GM19467 (cell line): ENCODE measurements at regions not wholly inside any gene's neighbourhood (a gene's known extent, or its start where the extent isn't known, plus 50 kb on each side); places are given as distances from the start of the nearest gene placed in this dataset.
"Not testable (repeated sequence)": the region's sequence is repeated elsewhere in the genome, so short reads cannot be mapped to it uniquely, and the experiment has no call there.

Experiments used
- ATAC-seq: cut with Tn5 transposase; IDR thresholded peaks from one replicate; pipeline ENCODE4 v1.9.1; 2021; ENCODE audit warnings: mild to moderate bottlenecking, moderate library complexity; ENCODE audit not compliant: unreplicated experiment

DNA sequence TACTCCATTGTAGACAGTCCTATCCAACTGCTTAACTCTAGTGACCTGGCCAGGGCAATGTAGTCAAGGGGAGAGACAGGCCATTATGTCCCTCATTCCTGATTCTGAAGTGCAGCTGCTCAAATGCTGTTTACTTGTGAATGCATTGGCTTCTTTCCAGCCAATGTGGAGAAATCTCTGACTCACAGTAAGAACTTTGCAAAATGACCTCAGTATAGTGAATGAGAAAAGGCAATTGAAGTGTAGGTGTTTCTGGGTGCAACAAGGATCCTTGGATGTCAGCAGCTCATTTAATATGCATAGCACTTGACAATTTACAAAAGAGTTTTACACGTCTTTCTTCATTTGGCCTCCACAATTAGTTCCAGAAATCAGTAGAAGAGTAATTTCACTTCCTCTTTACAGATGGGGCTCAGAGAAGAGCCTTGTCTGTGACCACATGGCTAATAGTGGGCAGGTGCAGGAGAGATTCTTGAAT lies 367.2 kb downstream of the OSTF1 start:
- peak; percentile 98 for ATAC-seq

DNA sequence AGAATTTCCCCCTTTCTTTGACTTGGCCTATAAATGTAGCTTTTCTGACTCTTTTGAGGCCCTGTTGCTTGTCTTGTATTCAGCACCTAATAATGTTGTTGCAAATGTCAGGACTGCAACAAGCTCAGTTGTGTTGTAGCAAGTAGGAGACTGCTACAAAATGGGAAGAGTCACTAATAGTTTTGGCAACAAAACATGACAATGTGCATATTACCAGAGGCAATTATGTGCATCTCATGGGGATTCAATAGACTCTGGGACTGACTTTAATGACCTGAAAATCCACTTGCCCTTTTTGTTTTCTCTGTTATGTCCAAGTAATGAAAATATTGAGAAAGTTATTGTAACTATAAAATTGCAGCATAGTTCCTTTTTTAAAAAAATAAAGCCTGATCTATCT lies 368.4 kb downstream of the OSTF1 start:
- no peak for ATAC-seq

DNA sequence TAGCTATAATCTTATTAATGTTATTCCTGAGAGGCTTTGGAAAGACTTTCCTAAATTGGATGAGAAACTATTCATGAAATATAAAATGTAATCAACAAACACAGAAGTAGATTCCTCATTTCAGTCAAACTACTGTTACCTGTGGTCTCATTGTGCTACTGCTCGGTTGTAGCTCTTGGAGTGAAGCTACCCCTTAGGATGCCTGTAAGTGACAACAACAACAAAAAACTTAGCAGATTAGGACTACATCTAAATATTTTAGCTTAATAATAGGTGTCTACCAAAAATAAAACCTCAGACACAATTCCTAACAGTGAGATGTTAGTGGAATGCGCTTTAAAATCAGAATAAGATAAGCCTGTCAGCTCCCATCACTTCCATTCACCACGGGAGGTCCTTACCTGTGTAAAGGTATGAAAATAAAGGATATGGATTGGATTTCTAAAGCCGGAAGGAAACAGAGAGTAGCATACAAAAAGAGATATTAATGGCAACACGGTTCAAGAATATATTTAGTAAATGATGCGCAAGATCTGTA lies 369.2 kb downstream of the OSTF1 start:
- ATAC-seq = no peak

DNA sequence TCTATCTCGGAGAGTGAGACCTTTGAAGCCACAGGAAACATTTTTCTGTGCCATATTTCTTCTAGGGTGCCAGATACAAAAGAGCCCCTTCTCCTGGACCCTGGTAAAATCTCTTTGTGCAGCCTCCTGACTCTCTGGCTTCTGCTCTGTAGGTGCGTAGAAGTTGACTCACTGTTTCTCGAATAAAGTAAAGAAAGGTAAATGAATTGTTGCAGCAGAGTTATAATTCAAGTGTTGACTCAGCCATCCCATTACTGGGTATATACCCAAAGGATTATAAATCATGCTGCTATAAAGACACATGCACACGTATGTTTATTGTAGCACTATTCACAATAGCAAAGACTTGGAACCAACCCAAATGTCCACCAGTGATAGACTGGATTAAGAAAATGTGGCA lies 371.0 kb downstream of the OSTF1 start:
- not testable (repeated sequence) for ATAC-seq

DNA sequence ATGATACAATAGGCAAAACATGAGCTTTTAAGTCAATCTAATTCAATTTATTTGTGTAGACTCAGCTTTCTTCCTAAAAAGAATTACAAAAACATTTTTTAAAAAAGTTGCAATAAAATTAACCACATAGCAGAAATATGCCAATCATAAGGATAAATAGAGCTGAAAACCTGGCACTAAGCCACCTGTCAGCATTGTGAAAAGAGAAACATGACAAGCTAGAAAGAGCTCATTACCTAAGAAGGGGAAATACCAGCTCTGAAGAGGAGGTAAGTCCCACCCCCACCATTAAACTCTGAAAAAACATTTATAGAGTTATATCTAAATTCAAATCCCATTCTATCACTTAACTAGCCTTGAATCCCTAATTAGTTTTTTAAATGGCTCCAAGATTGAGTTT lies 372.9 kb downstream of the OSTF1 start:
- ATAC-seq = no peak

DNA sequence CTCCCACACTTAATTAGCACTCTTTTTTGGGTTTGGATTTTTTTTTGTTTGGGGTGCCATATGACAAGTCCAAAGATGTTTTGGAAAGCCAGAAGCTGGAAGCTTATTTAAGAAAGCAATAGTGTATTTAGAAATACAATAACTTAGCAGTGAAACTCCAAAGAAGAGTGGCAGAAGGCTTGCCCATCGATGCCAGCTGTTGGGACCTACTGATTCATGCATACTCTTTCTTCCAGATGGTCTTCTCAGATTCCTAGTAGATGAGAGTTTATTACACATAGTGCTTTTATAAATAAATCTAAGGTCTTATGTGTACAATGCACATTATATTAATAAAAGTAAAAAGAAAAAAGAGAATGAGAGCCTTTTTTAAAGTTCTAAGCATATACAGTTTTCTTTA lies 374.6 kb downstream of the OSTF1 start:
- ATAC-seq = no peak

DNA sequence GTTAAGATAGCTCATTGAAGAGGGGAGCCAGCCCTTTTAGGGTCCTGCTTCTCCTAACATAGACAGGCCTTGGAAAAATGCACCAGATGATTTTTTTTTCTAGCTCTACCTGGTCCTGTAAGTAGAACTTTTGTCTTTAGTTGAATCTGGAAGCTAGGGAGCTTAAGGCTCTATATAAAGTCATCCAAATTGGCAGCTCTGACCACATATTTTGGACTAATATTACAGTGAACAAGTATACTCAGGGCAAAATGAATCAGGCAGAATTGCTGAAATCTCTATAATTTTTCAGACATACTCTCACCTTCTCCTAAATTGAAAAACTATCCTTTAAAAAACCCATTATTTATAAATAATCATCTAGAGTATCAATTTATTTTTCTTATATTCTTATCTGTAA lies 375.6 kb downstream of the OSTF1 start:
- ATAC-seq = no peak

DNA sequence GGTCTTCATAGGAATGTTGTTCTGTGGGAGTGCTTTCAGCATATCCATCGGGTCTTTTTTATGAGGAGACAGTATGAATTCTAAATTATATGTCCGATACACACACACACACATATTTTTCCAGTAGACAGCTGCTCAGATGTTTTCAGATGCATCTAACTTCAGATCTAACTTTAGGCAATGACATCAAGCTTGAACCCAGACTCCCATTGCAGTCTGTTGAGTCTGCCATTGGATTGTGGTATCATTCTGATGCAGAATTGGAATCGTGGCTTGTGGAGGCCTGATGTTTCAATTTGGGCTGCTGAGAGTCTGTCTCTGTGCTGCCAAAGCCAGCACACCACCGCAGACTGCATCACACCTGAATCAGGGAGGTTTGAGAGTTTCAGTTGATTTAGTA lies 376.4 kb downstream of the OSTF1 start:
- ATAC-seq = no peak

DNA sequence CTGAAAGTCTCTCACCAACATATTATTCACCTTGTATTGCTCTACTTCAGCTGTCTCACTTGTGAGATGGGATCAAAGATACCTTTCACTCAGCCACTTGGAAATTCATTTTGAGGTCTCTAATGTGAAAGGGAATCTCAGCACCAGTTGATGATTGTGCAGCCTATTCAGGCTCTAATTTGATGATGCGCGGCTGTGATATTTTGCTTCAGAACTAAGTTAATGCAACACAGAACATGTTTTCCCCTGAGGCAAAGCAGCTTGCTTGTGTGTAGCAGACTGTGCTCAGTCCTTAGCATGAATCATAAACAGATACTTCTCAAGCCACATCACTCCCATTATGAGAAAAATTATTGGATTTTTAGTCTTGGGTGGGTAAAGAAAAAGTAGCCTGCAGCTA lies 378.8 kb downstream of the OSTF1 start:
- ATAC-seq = no peak

DNA sequence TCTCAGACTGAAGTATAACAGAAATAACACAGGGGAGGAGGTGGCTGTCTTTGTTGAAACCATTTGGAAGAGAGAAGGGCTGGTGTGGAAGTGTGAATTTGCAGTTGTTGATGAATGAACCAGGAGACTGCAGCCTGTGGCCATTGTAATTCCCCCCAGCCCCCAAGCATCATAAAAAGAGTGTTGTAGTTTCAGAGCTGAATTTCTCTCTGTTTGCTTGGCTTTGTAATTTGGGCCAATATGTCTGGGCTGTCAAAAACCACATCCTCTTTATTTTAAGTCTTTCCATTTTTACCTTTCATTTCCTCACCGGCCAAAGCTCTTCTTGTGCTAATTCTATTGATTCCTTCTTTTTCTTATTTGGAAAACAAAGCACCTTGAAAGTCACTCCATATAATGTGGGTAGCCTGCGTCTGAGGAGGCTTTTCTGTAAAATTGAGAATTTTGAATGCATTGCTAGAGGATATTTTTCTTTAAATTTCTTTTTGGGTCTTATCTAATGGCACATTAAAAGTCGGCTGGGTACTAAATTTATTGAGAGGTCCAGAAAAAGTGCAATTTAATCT lies 383.3 kb downstream of the OSTF1 start:
- no peak for ATAC-seq

DNA sequence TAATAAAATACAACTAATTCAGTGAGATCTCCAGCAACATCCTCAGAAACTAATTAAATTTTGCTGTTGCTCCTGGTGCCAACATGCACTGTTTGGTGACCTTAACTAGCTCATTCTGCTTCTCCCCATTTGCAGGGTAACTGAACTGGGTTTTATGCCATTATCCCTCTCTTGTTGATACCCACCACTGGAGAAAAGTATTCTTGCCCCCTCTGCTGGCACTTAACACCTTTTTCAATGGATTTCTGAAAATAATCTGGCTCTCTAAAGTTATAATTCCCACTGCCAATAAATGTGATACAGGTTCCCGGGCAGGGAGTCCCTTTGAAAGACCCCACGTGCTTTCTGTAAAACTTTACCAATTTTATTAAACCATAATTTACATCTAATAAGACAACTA lies 394.3 kb downstream of the OSTF1 start:
- ATAC-seq = no peak

DNA sequence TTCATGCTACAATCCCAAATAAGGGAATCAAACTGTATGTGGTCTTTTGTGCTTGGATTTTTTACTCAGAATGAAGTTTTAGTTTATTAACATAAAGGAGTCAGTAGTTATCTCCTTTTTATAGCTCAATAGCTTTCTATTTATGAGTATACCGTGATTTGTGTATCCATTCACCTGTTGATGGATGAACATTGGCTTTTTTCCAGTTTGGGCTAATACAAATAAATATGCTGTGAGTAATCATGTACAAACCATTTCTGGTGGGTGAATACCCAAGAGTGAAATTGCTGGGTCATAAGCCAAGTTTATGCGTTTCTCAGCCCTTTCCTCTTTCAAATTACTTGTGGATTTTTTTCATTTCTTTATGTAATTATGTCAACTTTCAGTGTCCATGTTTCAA lies 395.3 kb downstream of the OSTF1 start:
- no peak for ATAC-seq

DNA sequence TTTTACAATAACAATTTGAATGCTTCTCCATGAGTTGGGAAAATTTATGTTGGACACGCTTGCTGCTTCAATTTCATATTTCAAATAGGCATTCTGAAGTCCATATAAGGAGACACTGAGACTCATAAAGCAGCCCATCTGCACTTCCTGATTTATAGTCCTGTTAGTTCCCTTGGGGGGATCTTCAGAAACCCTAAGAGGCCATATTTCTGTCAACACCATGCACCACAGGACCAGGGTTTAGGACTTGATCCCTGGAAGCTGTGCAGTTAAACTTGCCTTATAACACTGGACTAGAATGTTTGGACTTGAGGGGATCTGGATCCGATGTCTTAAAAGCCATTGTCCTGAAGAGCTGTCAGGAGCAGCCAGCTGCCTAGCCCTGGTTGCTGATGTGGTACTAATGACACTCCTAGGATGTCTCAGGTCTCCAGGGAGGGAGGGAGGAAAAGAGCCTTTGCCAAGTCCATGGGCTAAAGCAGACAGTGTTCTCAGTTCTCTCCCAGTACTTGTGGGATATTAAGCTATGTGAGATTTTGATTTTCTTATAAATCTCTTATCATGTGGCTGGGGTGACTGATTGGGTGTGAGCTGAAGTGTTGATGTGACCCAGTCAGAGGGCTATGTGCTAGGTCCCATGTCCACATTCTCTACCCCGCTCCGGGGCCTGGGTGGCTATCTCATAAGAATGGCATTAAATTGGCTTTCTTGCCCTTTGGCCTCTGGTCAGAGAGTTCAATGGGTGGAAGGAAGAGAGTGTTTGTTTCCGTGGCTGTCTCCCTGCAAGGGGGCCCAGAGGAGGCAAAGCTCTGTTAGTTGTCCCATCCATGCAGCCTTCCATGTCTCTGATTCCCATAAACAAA lies 399.8 kb downstream of the OSTF1 start:
- no peak for ATAC-seq

DNA sequence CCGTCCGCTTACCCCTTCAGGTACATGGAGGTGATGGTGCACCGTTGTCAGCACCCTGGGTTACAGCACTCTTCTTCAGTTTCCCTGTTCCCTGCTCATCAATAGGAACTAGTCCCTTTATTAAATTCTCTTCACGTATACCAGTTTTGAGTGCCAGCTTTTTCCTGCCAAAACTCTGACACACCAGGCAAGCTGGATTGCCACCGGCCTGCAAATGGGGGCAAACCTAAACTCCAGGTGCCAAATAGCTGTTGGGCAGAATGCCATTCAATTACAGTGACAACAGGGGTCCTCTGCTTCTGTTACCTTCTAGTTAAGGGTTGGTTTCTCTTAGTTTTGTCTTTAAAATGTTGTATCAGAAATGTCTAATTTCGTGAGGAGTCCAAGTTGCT lies 400.4 kb downstream of the OSTF1 start:
- ATAC-seq = no peak

DNA sequence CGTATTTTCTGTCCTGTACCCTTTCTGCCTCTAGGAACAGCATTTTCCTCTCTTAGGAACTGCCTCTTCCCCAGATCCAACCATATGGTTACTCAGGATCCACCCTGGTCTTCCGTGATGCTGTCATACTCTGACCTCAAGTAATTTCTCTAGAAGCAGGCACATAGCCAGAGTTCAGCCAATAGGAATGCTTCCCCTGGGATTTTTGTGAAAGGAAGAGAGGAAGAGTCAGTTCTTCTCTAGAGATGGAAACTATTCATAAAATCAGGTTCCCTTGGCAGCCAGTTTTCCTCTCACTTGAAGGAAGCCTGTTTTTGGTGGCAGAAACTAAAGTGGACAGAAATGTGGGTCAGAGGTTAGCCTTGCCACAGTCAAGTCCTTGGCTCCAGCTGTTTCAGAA lies 400.1 kb upstream of the PCSK5 start:
- no peak for ATAC-seq

DNA sequence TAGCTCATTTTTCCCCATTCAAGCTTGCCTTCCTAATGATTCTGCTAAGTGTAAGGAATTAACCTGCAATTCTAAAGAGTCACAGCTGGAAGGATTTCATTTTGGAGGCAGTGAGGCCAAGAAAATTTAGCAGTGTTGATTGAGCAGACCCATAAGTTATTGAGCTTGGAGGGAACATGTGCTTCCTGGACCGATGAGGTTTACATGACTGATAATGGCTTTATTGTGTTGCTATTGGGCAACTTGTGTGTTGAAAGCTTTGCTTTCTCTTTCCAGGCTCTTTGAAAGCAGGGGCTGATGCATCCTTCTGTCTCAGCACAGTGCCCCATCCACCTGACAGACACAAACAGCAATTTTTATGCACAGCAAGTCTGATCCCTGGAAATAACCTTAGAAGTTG lies 398.9 kb upstream of the PCSK5 start:
- no peak for ATAC-seq

DNA sequence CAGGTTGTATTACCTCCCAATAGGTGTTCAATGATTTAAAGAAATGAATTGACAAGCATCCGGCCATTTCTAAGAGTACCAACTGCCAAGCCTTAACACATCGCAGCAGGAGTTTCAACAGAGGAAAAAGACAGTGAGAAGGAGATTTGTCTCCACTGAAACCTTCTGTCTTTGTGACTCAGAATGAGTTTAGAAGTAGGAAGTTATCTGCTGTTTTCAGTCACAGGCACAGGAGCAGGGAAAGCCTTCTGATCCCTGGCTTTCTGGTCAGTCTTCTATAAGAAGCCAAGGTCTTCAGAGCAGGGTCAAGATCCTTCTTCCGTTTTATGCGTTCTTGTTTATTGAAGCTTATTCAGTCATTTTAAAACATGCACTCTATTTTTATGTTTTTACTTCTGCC lies 390.7 kb upstream of the PCSK5 start:
- ATAC-seq = no peak

DNA sequence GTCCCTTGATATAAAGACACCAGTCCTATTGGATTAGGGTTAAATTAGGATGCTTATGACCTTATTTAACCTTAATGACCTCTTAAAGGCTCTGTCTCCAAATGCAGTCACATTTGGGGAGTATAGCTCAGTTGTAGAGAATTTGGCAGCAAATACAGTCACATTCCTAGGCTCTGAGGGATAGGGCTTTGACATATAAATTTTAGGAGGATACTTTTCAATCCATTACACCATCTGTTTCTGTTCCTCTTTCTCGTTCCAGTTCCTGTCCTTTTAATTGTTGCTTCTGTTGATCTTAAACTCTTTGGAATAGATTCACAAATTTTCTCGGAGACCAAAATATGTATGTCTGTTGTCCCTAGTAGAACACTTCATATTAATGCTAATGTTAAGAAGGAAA lies 390.0 kb upstream of the PCSK5 start:
- no peak for ATAC-seq

DNA sequence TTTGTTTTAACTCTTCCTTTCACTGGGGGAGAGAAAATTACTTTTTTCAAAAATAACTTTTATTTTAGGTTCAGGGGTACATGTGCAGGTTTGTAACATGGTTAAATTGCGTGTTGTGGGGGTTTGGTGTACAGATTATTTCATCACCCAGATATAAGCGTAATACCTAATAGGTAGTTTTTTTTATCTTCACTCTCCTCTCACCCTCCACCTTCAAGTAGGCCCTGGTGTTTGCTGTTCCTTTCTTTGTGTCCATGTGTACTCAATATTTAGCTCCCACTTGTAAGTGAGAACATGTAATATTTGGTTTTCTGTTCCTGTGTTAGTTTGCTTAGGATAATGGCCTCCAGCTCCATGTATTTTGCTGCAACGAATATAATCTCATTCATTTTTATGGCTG lies 389.5 kb upstream of the PCSK5 start:
- not testable (repeated sequence) for ATAC-seq

DNA sequence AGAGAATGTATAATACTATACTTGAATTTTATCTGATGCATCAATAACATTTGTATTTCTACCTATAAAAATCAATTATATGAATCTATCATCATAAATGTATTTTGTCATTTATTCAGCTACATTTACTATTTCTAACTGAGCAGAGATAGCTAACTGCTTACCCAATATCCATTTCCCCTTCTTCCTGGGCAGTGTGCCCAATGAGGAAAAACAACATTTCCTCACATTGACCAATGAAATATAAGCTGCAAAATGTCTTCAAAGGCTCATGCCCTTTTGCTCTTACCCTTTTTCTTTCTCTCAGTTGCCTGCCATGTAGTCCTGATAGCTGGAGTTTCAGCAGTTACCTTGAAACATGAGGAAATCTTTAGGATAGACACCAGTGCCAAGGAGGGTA lies 385.8 kb upstream of the PCSK5 start:
- no peak for ATAC-seq

DNA sequence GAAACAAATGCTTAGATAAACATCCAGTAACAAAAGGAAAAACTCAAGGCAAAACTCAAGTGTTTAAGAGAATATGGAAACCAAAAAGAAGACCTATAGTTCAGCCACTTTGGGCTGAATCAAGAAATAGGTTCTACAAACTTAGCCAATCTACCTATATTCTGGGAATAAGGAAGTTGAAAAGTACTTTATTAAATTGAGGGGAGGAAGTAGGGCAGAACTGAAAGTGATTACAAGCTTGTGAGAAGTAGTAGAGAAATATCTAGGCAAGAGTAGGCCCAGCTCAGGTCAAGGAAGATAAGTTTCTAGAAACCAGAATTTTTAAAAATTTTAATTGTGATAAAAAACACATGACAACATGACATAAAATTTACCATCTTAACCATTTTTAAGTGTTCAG lies 384.8 kb upstream of the PCSK5 start:
- ATAC-seq = no peak

DNA sequence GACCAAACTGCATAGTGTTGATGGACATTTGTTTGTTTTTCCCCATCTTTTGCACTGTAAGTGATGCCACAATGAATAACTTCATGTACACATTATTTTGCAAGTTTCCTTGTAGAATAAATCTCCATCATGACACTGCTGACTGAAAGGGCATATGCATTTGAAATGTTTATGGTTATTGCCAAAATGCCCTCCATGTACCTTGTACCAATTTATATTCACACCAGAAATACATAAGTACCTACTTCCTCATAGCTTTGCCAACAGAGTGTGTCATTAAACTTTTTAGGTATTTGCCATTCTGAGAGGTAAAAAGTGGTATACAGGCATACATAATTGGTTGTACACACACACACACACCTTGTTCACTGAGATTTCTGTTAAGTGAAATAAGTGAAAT lies 361.0 kb upstream of the PCSK5 start:
- ATAC-seq = no peak
